K562 (cell line): ENCODE measurements at regions not wholly inside any gene's neighbourhood (a gene's known extent, or its start where the extent isn't known, plus 50 kb on each side); places are given as distances from the start of the nearest gene placed in this dataset.

ENCODE experiments used
- ATAC-seq: fragments of 200-7000 bp; cut with Tn5 transposase; 3 replicates; pipeline ENCODE4 v1.9.1; 2020; ENCODE audit warnings: moderate library complexity
- BruUV-seq: library from RNA; stranded (reverse); fragments of 400-500 nt; replicated peaks from 2 replicates; lab custom pipeline; 2021; lab: Mats Ljungman, UMichigan
- CTCF ChIA-PET: fragments of 300-600 bp; formaldehyde crosslinking; extraction: SDS; loops from one replicate; lab custom pipeline; 2021; ENCODE audit warnings: low intra/inter-chr PET ratio; lab: Yijun Ruan, JAX
- POLR2A ChIA-PET: fragments of 300-600, 350-650 bp; sonication (Branson Sonifier 250); formaldehyde crosslinking; extraction: SDS; loops from one replicate; lab custom pipeline; 2021; ENCODE audit warnings: antibody characterized with exemption, inconsistent platforms; lab: Yijun Ruan, JAX
- DNase-seq, 4 experiments: peaks; one replicate each; pipeline versions ENCODE4 v3.0.0 to v3.0.0-alpha.2; 2011 to 2018; ENCODE audit warnings: low spot score in 3 of 4, mixed read lengths in 3 of 4; ENCODE audit errors: extremely low read depth in 1 of 4
- FAIRE-seq: peaks from 2 replicates; lab custom pipeline; 2011; peaks lifted over from hg19 to GRCh38; lab: Jason Lieb, UNC
- H2AFZ ChIP-seq: 2 replicates; pipeline ENCODE4 v1.6.0; 2011; ENCODE audit warnings: low read depth, low read length, control low read depth, inconsistent platforms
- H3K27ac ChIP-seq: fragments of 200-600 bp; 3 replicates; pipeline ENCODE4 v1.8.0; 2011; ENCODE audit warnings: low read depth, mild to moderate bottlenecking, control low read depth, inconsistent platforms, low read length, moderate library complexity, mixed read lengths; ENCODE audit errors: extremely low read depth
- H3K27me3 ChIP-seq, 2 experiments: fragments of 300-600 bp in 1 of 2; 2 replicates in 1 of 2; 3 replicates in 1 of 2; pipeline versions ENCODE4 v1.6.0 to v1.8.0; 2011; ENCODE audit warnings: inconsistent platforms in 2 of 2, low read length in 2 of 2, mild to moderate bottlenecking in 1 of 2, mixed read lengths in 1 of 2, moderate library complexity in 1 of 2; ENCODE audit not compliant: control insufficient read depth in 2 of 2, insufficient read depth in 2 of 2
- H3K36me3 ChIP-seq: fragments of 300-600 bp; 3 replicates; pipeline ENCODE4 v1.8.0; 2011; ENCODE audit warnings: mild to moderate bottlenecking, low read length, inconsistent platforms; ENCODE audit not compliant: control insufficient read depth, insufficient read depth
- H3K4me1 ChIP-seq, 2 experiments: fragments of 200-600 bp in 1 of 2; replicated peaks in 1 of 2; 2 replicates in 1 of 2; 3 replicates in 1 of 2; pipeline versions ENCODE4 v1.5.1 to v1.8.0; 2011; ENCODE audit warnings: inconsistent platforms in 2 of 2, low read length in 2 of 2, mild to moderate bottlenecking in 1 of 2, mixed read lengths in 1 of 2, moderate library complexity in 1 of 2; ENCODE audit not compliant: control insufficient read depth in 2 of 2, insufficient read depth in 2 of 2
- H3K4me2 ChIP-seq: 2 replicates; pipeline ENCODE4 v1.6.1; 2011; ENCODE audit warnings: low read length, control low read depth, inconsistent platforms, mixed read lengths; ENCODE audit not compliant: insufficient read depth
- H3K4me3 ChIP-seq: fragments of 200-600 bp; sonication (generic), shearing (Covaris generic); 2 replicates; pipeline ENCODE4 v1.5.1; 2016; ENCODE audit warnings: control low read depth, inconsistent platforms
- H3K79me2 ChIP-seq: fragments of 200-600 bp; 3 replicates; pipeline ENCODE4 v1.8.0; 2011; ENCODE audit warnings: low read length, inconsistent platforms; ENCODE audit not compliant: control insufficient read depth, insufficient read depth
- H3K9ac ChIP-seq, 2 experiments: 2 replicates each; pipeline versions ENCODE4 v1.6.0 to v1.6.1; 2011; ENCODE audit warnings: low read depth in 2 of 2, low read length in 2 of 2, control low read depth in 1 of 2, inconsistent platforms in 1 of 2, mild to moderate bottlenecking in 1 of 2, mixed read lengths in 1 of 2; ENCODE audit not compliant: insufficient read depth in 1 of 2
- H3K9me1 ChIP-seq: one replicate; pipeline ENCODE4 v1.6.0; 2011; ENCODE audit warnings: inconsistent platforms, mild to moderate bottlenecking, low read length, moderate library complexity; ENCODE audit not compliant: control insufficient read depth, insufficient read depth
- H3K9me3 ChIP-seq: replicated peaks from 2 replicates; pipeline ENCODE4 v1.5.1; 2011; ENCODE audit warnings: low read depth, low read length, inconsistent platforms; ENCODE audit not compliant: control insufficient read depth, insufficient read depth
- H4K20me1 ChIP-seq: replicated peaks from 2 replicates; pipeline ENCODE4 v1.6.1; 2011; ENCODE audit warnings: low read length, inconsistent platforms, mixed read lengths; ENCODE audit not compliant: control insufficient read depth, insufficient read depth
- DMBX1 ChIP-seq: fragments of 250-450 bp; sonication (Bioruptor Pico); IDR thresholded peaks from 2 replicates; pipeline ENCODE4 v1.8.0; 2022; ENCODE audit warnings: inconsistent platforms, mild to moderate bottlenecking, moderate library complexity, borderline replicate concordance
- EWSR1 ChIP-seq: fragments of 450-650 bp; IDR thresholded peaks from 2 replicates; pipeline ENCODE4 v1.6.1; 2018; ENCODE audit warnings: borderline replicate concordance, mild to moderate bottlenecking, low read depth, moderate library complexity; ENCODE audit not compliant: partially characterized antibody
- HDAC8 ChIP-seq: fragments of 450-650 bp; IDR thresholded peaks from 2 replicates; pipeline ENCODE4 v1.6.1; 2016; ENCODE audit warnings: mild to moderate bottlenecking, missing genetic modification characterization, moderate library complexity, missing compliant biosample characterization
- IRF1 ChIP-seq: sonication (generic); formaldehyde crosslinking; IDR thresholded peaks from 2 replicates; pipeline ENCODE4 v1.8.0; 2022; ENCODE audit warnings: missing genetic modification reagents, mild to moderate bottlenecking, borderline replicate concordance
- MAFG ChIP-seq: fragments of 450-650 bp; conservative IDR thresholded peaks from 2 replicates; pipeline ENCODE4 v1.6.1; 2016; ENCODE audit warnings: missing genetic modification characterization, missing compliant biosample characterization
- MLLT1 ChIP-seq, 2 experiments: fragments of 450-650 bp; IDR thresholded peaks; 2 replicates each; pipeline ENCODE4 v1.6.1; 2016
- PCBP1 ChIP-seq: fragments of 200-400 bp; formaldehyde crosslinking; IDR thresholded peaks from 2 replicates; pipeline ENCODE4 v1.6.1; 2018; ENCODE audit warnings: mild to moderate bottlenecking, low read depth, low read length; ENCODE audit not compliant: poor library complexity, severe bottlenecking
- RBBP5 ChIP-seq: fragments of 200-600 bp; sonication (generic); IDR thresholded peaks from 2 replicates; pipeline ENCODE4 v1.6.1; 2012; ENCODE audit warnings: borderline replicate concordance, mild to moderate bottlenecking, low read length, control low read depth, inconsistent platforms; ENCODE audit not compliant: insufficient read depth, poor library complexity, severe bottlenecking
- ZKSCAN8 ChIP-seq: fragments of 200-800 bp; sonication (Bioruptor generic); IDR thresholded peaks from 2 replicates; pipeline ENCODE4 v1.6.1; 2016; ENCODE audit warnings: missing genetic modification characterization, missing compliant biosample characterization
- ZNF143 ChIP-seq: sonication (generic); formaldehyde crosslinking; IDR thresholded peaks from 2 replicates; pipeline ENCODE4 v1.9.0; 2022; ENCODE audit warnings: mild to moderate bottlenecking, missing genetic modification reagents
- ZNF551 ChIP-seq: fragments of 250-450 bp; sonication (Bioruptor Pico); IDR thresholded peaks from 2 replicates; pipeline ENCODE4 v1.5.0; 2021; ENCODE audit warnings: mild to moderate bottlenecking, moderate library complexity
- in situ Hi-C: fragments of 300-500 bp; cut with MboI; formaldehyde crosslinking; loops from 4 replicates; pipeline ENCODE4 v1.15.0; 2018; ENCODE audit warnings: inconsistent platforms, mixed read lengths
- intact Hi-C: fragments of 100-400 bp; cut with micrococcal nuclease; formaldehyde crosslinking; loops from 2 replicates; pipeline ENCODE4 v1.14.2; 2022
- TF ChIP-seq, protein P1 (sequence below), 2 experiments: fragments of 450-650 bp; IDR thresholded peaks; 2 replicates each; pipeline ENCODE4 v1.6.1; 2018; ENCODE audit warnings: mild to moderate bottlenecking in 2 of 2, low read depth in 1 of 2; ENCODE audit not compliant: partially characterized antibody in 2 of 2

GRCh38 chr2:58339548-58340243 lies 98.6 kb upstream of the FANCL start:
- DNase-seq (no peak), ATAC-seq (no peak)
- H3K36me3 ChIP-seq = no peaks in the 10 kb centered on the region
- no TSS peak for BruUV-seq
- H3K4me2 ChIP-seq = no peak overlapping the region
- POLR2A ChIA-PET = no interaction called here
- CTCF ChIA-PET = no interaction called here
- TF ChIP-seq MAFG (tag) (no peak), ZNF551 (CRISPR knock-in tag) (no peak), ZKSCAN8 (no peak), EWSR1 (no peak), PCBP1 (no peak), HDAC8 (no peak), IRF1 (CRISPR knock-in tag) (no peak), RBBP5 (no peak), ZNF143 (CRISPR knock-in tag) (no peak), DMBX1 (no peak), MLLT1 (IDR thresholded peaks at IDR 0.05) (no peak)
- TF ChIP-seq, protein P1, sequence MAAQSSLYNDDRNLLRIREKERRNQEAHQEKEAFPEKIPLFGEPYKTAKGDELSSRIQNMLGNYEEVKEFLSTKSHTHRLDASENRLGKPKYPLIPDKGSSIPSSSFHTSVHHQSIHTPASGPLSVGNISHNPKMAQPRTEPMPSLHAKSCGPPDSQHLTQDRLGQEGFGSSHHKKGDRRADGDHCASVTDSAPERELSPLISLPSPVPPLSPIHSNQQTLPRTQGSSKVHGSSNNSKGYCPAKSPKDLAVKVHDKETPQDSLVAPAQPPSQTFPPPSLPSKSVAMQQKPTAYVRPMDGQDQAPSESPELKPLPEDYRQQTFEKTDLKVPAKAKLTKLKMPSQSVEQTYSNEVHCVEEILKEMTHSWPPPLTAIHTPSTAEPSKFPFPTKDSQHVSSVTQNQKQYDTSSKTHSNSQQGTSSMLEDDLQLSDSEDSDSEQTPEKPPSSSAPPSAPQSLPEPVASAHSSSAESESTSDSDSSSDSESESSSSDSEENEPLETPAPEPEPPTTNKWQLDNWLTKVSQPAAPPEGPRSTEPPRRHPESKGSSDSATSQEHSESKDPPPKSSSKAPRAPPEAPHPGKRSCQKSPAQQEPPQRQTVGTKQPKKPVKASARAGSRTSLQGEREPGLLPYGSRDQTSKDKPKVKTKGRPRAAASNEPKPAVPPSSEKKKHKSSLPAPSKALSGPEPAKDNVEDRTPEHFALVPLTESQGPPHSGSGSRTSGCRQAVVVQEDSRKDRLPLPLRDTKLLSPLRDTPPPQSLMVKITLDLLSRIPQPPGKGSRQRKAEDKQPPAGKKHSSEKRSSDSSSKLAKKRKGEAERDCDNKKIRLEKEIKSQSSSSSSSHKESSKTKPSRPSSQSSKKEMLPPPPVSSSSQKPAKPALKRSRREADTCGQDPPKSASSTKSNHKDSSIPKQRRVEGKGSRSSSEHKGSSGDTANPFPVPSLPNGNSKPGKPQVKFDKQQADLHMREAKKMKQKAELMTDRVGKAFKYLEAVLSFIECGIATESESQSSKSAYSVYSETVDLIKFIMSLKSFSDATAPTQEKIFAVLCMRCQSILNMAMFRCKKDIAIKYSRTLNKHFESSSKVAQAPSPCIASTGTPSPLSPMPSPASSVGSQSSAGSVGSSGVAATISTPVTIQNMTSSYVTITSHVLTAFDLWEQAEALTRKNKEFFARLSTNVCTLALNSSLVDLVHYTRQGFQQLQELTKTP (IDR thresholded peaks at IDR 0.05; ENCODE audit: low read depth in 1 of 2, partially characterized antibody in 2 of 2) = no peak
- TF ChIP-seq, all 486 proteins: peak for 0
- H3K79me2 ChIP-seq = no peaks in the 10 kb centered on the region
- no peaks in the 10 kb centered on the region for H3K9me1 ChIP-seq
- H3K9me3 ChIP-seq = no peaks in the 10 kb centered on the region
- no peak overlapping the region for H2AFZ ChIP-seq
- H3K27me3 ChIP-seq = no peaks in the 10 kb centered on the region
- no peak overlapping the region for H3K27ac ChIP-seq
- in situ Hi-C loops (no loop called here), intact Hi-C loops (no loop called here)
- no peaks in the 10 kb centered on the region for H3K4me1 ChIP-seq
- H3K9ac ChIP-seq = no peak overlapping the region
- H3K4me3 ChIP-seq = no peak overlapping the region
- no peak for FAIRE-seq
- H4K20me1 ChIP-seq = no peaks in the 10 kb centered on the region
